Kidney capillary endothelial cell (primary cell): ENCODE measurements at regions not wholly inside any gene's neighbourhood (a gene's known extent, or its start where the extent isn't known, plus 50 kb on each side); places are given as distances from the start of the nearest gene placed in this dataset.

ENCODE experiments used
- DNase-seq: peaks from one replicate; pipeline ENCODE4 v3.0.0-alpha.2; 2018; ENCODE audit warnings: low spot score

DNA sequence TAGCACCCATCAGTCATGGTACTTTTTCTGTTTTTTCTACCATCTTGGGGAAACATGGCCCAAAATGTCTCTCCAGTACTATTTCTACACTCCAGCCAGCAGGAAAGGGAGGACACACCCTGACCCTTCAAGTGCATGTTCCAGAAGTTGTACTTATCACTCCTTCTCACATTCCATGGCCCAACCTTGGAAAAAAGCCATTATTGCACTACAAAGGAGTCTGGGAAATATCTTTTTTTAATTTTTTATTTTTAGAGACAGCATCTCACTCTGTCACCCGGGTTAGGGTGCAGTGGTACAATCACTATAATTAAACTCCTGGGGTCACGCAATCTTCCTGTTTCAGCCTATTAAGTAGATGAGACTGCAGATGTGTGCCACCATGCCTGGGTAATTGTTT lies 100.0 kb upstream of the PPP2R3A start:
- DNase-seq = no peak

DNA sequence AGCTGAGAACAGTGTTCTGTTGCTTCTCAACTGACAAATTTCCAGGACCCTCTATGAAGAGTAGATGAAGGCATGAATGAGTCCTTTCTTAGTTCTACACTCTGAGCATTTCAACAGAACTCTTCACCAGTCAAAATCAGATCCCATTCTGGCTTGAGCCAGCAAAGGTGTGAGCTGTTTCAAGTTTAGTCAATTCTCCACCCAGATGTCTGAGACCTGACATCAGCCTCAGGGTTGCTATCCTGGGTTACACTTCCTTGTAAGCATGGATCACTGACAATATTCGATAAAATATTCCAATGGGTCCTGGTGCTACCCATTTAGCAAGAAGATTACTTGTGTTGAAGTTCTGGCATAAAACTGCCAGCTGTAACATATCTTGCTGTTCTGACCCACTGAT lies 97.6 kb upstream of the PPP2R3A start:
- DNase-seq = no peak

DNA sequence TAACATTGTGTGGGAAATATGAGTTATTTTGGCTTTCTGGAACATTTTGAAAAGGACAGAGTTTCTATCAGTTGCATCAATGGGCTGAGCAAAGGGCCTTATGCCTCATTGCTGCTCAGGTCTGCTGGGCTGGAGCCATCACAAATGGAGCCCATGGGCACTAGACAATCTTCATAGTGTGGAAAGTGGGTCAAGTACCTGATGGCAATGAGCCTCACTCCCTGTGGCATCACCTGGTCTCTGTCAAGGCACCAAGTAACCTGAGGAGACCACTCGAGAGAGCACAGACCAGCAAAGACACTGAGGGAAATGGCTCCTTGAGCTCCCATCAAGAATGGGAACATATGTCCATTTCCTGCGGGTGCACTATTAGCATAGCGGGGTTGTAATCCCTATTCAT lies 96.7 kb upstream of the PPP2R3A start:
- DNase-seq = no peak

DNA sequence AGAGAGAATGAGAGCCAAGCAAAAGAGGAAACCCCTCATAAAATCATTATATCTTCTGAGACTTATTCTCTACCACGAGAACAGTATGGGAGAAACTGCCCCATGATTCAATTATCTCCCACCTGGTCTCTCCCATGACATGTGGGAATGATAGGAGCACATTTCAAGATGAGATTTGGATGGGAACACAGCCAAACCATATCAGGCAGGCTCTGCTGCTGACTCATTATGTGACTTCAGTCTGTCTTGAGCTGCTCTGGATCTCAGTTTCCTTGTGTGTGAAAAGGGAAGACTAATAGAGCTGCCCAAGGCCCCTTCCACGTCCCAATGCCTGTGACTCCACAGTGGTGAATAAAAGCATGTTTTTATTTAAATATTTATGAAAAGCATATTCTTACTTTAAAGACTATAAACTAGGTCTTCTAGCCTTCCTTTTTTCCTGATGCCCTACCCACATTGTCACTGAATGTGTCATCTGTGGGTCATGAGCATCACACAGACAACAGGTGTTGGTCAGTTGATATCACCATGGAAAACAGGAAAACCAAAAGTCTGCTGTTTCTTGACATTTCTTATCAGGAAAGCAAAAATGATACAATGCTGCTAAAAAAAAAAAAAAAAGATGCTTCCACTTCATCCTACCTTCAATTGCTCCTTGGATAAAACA lies 96.0 kb upstream of the PPP2R3A start:
- DNase-seq = no peak

DNA sequence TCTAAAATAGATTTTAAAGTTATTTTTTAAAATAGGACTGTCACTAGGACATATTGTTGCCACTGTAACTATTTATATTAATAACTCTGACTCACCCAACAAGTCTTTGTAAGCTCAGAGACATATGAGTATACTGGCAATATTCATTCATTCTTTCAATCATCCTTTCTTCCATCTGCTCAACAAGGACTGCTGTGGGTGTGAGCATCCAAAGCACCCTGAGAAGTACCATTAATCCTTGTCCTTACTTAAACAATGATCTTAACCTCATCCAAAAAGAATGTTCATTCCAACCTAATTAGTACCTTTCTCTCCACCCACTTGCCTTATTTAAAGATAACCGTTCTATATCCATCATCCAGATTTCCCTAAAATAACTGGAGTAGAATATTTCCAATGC lies 94.2 kb upstream of the PPP2R3A start:
- no peak for DNase-seq

DNA sequence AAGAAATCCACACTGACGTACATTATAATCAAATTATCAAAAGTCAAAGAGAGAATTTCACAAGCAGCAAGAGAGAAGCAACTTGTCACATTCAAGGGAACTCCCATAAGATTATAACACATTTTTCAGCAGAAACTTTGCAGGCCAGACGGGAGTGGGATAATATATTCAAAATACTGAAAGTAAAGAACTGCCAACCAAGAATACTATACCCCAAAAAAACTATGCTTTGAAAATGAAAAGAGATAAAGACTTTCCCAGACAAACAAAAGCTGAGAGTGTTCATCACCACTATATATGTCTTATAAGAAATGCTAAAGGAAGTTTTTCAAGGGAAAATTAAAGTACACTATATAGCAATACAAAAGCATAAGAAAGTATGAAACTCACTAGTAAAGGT lies 91.5 kb upstream of the PPP2R3A start:
- no peak for DNase-seq

DNA sequence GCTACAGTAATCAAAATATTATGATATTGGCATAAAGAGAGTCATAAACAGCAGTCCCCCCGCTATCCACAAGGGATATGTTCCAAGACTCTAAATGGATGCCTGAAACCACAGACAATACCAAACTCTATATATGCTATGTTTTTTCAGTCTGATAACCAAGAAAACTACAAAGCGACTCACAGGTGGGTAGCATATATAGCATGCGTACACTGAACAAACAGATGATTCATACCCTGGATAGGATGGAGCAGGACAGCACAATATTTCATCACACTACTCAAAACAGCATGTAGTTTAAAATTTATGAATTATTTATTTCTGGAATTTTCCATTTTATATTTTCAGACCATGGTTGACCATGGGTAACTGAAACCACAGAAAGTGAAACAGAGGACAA lies 87.0 kb upstream of the PPP2R3A start:
- DNase-seq = no peak

DNA sequence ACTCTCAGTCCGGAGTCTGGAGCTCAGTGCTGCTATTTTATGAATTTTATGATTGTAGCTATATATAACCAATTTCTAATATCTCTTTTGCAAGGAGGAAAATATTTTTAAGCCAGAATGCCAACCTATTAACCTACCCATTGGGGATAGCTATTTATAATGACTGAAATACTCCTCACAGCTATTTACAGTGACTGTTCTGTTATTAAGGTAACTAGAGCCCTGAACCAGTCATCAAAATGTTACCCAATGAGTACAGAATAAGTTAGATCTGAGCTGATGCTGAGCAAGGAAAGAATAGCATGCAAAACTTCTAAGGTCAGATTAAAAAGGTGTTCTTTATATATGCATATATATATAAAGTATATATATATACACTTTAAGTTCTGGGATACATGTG lies 79.6 kb upstream of the PPP2R3A start:
- DNase-seq = no peak

DNA sequence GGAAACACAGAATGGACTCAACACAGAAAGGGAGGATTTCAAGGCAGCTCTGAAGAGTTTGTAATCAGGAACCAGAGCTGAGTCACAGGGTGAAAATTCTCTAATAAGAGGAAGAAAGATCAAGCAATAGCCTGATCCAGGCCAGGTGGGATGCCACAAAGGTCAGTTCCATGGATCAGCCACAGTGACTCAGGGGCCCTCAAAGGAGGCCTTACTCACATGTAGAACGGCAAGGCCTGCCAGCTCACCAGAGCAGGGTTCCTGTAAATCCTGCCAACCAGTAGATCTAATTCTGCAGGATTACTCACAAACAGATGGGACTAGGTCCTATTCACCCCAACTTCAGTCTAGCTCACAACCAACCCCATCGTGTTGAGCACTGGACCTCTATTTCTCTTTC lies 78.3 kb upstream of the PPP2R3A start:
- no peak for DNase-seq

DNA sequence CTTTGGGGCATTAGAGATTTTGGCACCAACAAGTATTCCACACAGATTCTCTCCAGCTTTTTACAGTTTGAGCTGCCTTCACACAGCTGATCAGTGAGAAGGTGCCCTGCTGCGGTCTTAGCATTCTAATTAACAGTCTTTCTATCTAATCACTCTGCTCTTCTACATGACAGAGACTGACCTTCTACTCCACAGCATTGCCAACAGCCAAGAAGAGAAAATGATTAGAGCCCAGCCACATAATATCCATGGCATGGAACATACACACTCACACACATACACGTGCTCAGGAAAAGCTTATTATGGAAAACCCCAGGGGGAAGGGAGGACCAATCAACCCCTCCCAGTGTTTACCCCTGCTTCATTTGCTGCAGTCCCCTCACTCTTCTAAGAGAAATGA lies 76.1 kb upstream of the PPP2R3A start:
- DNase-seq = no peak

DNA sequence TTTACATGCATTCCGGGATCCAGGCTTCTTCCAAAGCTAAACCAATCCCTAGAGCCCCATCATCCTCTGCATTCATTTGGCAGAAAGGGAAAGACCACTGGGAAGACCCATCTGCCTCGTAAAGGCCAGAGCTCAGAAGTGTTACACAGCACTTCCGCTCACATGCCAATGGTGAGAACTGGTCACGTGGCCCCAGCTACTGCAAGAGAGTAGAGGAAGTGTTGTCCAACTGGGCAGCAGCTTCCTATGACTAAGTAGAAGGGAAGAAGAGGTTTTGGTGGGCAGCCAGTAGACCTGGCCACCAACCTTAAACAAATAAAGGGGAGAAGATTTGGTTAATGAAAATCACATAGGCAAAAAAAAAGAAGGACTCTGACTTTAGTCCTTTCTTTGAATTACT lies 74.4 kb upstream of the PPP2R3A start:
- DNase-seq = no peak

DNA sequence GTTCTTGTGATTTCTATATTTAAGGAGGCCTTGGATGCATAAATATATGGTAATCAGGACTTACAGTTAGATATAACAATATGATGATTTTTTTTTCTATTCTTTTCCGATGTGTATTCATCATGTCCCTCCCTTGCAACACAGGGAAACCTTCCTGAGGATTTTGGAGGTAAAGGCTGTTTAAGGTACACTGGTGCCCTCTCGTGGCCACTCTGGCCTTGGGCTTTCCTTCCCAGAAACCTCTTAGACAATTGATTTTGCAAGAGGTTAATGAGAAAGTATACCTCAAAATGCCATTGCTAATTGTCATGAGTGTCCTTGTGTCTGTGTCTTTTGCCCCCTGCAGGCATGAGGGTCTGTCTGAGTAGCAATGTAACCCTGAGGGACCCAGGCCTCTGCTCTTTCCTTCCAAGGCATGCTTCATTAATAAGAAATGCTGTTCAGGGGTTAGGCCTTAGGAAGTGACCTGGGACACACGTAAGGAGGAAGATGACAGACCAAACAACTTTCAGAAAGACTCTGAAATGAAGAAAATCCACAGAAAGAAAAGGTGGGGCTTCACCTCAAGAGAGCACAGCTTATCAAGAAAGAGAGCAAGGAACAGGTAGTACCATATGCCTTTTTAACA lies 70.3 kb upstream of the PPP2R3A start:
- DNase-seq = peak; percentile 78

DNA sequence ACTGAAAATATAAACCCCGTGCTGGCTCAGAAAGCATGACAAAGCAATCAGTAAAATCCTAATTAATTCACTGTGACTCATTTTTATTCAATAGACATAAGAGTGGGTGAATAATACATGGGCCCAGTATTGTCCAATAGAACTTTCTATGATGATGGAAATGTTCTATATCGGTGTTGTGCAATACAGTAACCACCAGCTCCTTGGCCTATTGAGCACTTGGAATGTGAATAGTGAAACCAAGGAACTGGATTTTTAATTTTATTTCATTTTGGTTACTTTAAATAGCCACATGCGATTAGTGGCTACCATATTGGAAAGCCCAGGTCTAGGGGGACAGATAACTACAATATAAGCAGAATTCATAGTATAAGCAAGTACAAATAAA lies 69.8 kb upstream of the PPP2R3A start:
- no peak for DNase-seq

DNA sequence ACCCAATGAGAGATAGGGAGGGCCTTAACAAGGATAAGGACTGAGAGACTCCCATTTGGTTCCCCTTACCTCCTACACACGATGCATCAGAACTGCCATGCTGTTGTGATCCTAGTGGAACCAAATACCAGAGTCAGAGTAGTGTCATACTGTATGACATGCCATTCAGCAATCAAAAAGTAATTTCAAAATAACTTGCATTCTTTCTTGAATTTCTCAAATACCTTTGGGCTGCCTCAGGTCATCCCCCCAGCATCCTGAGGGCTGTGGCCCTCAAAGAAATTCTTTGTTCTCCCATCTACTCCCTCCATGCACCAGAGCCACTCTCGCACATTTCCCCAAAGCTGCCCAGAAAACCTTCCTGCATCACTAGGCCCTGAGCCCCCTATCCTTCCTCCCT lies 68.9 kb upstream of the PPP2R3A start:
- DNase-seq = no peak

DNA sequence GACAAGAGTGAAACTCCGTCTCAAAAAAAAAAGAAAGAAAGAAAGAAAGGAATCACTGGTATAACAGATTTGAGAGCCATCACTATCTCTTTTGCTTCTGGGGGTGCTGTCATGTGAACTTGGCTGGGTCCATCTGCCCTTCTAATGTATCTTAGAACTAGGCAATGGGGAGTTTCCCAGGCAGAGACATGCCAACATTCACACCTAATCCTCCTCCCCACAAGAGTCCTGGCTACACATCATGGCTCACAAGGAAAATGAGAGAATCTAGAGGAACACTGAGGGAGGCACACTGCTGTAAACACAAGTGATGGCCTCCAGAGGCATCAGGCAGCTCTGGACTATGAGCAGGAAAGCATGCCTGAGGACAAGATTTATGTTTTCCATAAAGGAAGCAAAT lies 67.8 kb upstream of the PPP2R3A start:
- no peak for DNase-seq

DNA sequence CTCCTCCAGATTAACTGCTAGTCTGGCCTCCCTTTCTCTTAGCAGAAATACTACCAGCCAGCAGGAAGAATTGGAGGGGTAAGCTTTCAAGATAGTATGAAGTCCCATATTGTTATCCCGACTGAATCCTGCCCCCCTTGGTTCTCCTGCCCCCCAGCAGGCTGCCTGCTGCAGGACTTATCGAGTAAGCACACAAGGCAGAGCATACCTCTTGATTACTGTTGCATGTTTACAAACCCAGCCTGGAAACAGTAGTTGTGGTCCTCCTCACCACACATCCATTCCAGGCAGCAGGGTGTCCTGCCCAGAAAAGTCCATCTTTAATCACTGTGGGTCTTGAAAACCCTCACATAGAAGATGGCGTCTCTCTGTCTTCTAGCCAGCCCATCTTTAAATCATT lies 66.8 kb upstream of the PPP2R3A start:
- no peak for DNase-seq

DNA sequence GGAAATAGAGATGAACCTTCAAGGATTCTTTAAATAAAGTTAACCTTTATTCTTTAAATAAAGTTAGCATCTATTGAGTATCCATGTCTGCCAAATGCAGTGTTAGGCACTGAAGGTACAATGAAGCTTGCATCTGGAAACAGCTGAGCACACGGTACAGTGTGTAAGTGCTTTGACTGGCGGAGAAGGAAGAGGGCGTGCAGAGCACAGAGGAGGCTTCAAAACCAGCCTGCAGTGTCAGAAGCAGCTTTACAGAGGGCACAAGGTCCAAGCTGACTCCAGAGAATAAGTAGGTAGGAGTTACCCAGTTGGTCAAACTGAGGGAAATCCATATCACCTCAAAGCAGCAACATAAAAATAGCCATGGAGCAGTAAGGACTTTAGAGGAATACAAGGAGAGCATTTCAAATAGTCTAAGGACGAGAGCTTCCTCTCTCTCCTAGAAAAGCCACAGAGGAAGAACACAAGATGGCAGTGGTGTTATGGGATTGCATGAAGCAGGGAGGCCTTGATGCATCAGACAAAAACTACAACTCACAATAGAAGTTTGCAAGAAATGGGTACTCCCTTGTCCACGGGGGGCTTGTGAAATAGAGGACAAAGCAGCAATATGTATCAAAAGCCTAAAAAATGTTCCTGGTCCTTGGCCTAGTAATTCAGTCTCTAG lies 60.3 kb upstream of the PPP2R3A start:
- DNase-seq = no peak

DNA sequence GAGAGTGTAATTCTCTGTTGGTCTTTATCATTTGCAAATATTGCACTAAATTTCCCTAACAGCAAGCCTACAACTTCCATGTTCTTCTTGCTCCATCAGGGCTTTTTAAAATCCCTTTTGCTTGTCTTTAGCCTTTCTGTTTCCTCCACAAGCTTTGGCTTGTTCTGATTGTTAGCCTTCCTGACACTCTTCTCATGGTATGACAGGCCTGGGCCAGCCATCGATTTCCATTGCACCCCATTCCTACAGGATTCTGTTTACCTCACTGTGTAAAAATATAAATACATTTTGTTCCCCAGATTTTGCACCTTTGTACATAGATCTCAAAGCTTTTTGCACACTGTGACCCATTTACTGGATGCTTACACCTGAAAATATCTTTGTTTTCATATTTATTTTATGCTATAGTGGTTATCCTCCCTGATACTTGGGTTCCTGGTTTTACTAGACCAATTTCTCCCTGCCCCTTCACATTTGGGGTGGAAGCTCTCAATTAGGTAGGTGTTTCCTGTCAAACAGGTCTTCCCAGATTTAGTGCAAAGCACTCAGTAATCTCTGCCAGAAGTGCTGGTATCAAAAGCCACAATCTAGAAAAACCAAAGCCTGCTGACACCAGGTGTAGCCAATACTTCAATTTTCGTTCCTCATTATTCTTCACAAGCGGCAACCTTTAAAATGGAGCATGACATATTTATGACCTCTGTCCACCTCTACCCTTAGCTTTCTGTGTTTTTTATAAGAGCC lies 57.9 kb upstream of the PPP2R3A start:
- no peak for DNase-seq

DNA sequence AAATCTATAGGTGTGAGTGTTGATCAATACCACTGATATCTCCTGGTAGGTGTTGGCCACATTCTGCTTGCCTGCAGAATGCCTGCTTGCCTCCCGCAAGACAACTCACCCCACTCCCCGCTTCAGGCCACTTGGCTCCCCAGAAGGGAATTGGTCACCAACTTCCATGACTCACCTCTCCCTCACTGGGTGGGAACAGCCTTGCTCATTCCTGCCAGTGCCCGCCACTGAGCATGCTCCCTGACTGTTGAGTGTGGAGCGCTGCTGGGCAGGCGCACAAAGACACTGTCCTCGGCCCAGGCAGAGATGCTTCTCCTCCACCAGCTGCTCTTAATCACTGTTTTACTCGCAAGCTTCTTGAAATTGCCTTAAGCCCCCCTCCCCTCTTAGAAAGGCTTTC lies 57.3 kb upstream of the PPP2R3A start:
- DNase-seq = no peak

DNA sequence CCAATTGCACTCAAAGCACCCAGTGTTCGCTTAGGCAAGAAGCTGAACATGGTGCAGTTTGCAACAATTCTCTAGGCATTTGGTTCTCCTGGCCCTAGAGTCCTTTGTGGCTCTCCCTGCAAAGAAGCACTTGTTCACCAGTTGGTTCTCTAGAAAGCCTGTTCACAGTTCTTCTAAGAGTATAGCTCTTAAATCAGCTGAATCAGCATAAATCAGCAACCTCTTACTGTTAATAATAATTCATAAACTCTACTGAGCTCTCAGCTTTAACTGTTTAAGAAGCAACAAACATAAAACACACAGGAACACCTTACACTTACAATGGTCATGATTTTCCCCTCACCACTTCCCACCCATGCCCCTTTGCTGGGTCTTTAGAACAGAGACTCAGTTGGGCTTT lies 56.8 kb upstream of the PPP2R3A start:
- no peak for DNase-seq

DNA sequence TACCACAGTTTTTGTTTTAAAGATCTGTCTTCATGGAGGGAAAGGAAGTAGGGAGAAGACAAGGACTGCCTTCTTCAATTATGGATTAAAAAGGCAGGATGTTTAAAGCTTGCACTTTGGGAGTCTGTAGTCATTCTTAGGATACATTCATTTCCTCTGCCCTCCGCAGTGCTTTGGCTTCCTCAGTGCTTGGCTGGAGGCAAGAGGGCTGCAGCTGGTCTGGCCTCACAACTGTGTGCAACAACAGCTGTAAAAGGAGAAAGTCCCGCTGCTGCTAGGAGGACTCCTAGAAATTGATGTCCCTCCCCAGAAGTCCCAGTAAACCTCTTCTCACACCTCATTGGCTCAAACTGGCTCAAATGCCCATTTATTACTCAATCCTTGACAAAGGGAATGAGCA lies 54.4 kb upstream of the PPP2R3A start:
- DNase-seq = peak; percentile 23

DNA sequence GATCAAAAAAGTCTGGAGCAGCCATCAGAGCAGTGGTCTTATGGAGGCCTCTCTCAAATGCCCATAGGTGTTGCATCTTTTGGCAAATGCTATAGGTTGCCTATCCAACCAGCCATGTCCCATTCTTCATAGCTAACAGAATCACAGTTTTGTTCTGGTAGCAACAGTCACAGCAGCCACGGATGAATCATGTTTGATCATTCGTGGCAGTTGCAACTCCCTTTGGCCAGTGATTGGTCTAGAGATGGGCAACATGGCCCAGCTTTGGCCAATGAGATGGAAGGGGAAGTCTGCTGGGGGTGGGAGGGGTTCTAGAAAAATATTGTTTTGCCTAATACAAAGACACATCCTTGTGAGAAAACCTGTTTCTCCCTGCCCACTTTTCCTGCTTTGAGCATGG lies 50.3 kb upstream of the PPP2R3A start:
- DNase-seq = no peak
